Rectal smooth muscle tissue (tissue), 1 donor: ENCODE measurements at regions not wholly inside any gene's neighbourhood (a gene's known extent, or its start where the extent isn't known, plus 50 kb on each side); places are given as distances from the start of the nearest gene placed in this dataset.

ENCODE experiments used
- H3K27ac ChIP-seq: one replicate; pipeline ENCODE4 v1.7.0; 2013; ENCODE audit warnings: low read depth, low read length, inconsistent platforms
- H3K27me3 ChIP-seq: one replicate; pipeline ENCODE4 v1.7.0; 2013; ENCODE audit warnings: low read length; ENCODE audit not compliant: control insufficient read depth, insufficient read depth
- H3K36me3 ChIP-seq: one replicate; pipeline ENCODE4 v1.7.0; 2013; ENCODE audit warnings: low read length; ENCODE audit not compliant: control insufficient read depth, insufficient read depth
- H3K4me1 ChIP-seq: one replicate; pipeline ENCODE4 v1.7.0; 2013; ENCODE audit warnings: low read length; ENCODE audit not compliant: control insufficient read depth, insufficient read depth
- H3K4me3 ChIP-seq: one replicate; pipeline ENCODE4 v1.7.0; 2013; ENCODE audit warnings: low read length
- H3K9ac ChIP-seq: one replicate; pipeline ENCODE4 v1.7.0; 2013; ENCODE audit warnings: low read length

DNA sequence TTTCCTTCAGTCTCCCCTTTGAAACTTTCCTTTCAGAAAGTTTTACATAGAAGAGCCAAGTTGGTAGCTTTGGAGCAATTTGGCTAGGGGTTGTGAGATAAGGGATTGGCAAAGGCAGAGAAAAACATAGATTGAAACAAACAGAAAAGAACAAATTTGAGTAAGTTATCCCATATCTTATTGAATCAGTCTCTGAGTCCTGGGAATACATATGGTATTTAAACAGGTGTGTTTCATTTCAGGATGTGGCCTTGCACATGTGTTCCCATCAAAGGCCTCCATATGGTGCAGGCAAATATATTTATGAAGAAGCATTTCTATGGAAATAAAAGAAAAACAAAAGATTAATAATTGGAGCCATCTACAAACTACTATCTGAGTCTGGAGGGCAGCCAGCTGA lies 227.9 kb upstream of the ZFP42 start:
- H3K27ac ChIP-seq: no peak overlapping the region
- no peaks in the 10 kb centered on the region for H3K4me1 ChIP-seq
- no peak overlapping the region for H3K4me3 ChIP-seq
- H3K27me3 ChIP-seq: no peaks in the 10 kb centered on the region
- H3K36me3 ChIP-seq: no peaks in the 10 kb centered on the region
- H3K9ac ChIP-seq: no peak overlapping the region

DNA sequence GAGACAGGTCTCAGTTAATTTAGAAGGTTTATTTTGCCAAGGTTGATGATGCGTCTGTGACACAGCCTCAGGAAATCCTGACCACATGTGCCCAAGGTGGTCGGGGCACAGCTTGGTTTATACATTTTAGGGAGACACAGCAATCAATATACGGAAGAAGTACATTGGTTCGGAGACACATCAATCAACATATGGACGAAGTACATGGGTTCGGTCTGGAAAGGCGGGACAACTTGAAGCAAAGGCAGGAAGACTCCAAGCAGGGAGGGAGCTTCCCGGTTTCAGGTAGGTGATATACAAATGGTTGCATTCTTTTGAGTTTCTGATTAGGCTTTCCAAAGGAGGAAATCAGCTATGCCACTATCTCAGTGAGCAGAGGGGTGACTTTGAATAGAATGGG lies 225.2 kb upstream of the ZFP42 start:
- Histone ChIP-seq H3K27ac (no peak overlapping the region), H3K36me3 (no peaks in the 10 kb centered on the region), H3K9ac (no peak overlapping the region), H3K4me3 (no peak overlapping the region), H3K27me3 (no peaks in the 10 kb centered on the region), H3K4me1 (no peaks in the 10 kb centered on the region)

DNA sequence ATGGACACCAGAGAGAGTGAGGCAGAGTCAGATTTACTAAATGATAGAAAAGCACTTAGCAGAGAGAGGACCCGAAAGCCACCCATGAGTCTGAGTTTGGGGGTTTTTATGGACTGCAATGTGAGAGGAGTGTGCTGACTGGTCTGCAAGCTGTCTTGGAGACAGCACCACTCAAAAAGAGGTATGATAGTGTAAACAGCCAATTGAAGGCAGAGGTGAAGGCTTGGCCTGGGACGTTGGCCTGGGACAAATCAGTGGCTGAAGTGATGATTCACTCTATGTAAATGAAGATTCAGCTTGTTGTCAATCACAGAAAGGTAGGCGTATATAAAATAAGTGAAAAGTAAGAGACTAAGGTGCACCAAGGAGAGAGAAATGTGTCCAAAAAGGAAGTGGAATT lies 217.6 kb upstream of the ZFP42 start:
- H3K9ac ChIP-seq: no peak overlapping the region
- no peaks in the 10 kb centered on the region for H3K27me3 ChIP-seq
- no peak overlapping the region for H3K4me3 ChIP-seq
- no peaks in the 10 kb centered on the region for H3K4me1 ChIP-seq
- H3K36me3 ChIP-seq: no peaks in the 10 kb centered on the region
- H3K27ac ChIP-seq: no peak overlapping the region

DNA sequence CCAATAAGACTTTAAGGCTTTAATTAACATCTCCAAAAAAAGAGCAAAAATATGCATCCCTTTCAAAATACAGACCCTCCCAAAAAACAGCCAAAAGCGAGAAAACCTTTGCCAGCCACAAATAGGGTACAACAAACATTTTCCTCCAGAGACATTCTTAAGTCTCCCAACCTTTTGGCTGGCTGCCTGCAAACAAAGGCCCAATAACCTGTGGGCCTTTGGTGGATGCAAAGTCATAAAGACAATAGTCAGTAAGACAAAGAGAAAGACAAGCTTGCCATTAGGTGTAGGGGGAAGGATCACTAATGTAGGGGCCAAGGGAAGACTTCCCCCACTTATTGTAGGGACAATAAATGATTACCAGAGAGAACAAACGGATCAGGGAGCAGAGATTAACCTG lies 215.5 kb upstream of the ZFP42 start:
- H3K27ac ChIP-seq: no peak overlapping the region
- no peak overlapping the region for H3K9ac ChIP-seq
- H3K36me3 ChIP-seq: no peaks in the 10 kb centered on the region
- H3K27me3 ChIP-seq: no peaks in the 10 kb centered on the region
- H3K4me3 ChIP-seq: no peak overlapping the region
- no peaks in the 10 kb centered on the region for H3K4me1 ChIP-seq

DNA sequence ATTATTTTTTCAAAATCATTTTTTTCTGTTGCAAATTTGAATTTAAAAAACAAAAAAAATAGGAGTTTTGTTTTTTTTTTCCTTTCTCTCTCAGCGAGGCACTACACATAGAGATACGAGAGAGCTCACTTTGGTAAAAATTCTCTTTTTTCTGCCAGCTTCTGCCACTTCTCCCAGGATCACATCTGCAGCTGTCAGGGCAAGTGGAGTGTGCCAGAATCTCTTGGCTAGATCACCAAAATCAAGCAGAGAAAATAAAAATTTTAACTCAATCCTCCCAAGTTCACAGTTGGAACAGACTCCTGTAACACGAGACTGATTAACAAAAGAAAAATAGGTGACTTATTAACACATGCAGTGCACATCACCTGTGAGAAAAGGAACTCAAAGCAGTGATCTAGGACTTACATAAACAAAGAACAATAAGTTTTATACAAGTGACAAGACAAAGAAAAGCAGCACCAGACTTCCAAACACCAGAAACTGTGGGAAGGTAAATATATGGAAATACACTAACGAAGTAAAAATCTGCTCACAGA lies 213.2 kb upstream of the ZFP42 start:
- H3K4me3 ChIP-seq: no peak overlapping the region
- H3K36me3 ChIP-seq: no peaks in the 10 kb centered on the region
- H3K27ac ChIP-seq: no peak overlapping the region
- no peaks in the 10 kb centered on the region for H3K4me1 ChIP-seq
- no peak overlapping the region for H3K9ac ChIP-seq
- H3K27me3 ChIP-seq: no peaks in the 10 kb centered on the region

DNA sequence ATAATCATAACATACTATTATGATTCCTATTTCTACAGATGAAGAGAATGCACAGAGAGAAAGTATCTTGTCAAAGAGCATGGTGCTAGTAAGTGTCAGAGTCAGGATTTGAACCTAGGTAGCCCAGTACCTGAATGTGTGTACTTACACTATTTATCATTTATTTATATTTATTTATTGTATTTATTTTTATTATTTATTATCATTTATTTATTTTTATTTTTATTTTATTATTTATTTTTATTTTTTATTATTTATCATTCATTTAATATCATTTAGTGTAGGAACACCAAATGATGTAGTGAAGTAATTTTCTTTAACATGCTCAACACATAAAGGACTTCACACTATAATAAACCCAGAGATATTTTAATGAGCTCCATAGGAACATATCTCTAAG lies 209.4 kb upstream of the ZFP42 start:
- H3K9ac ChIP-seq: no peak overlapping the region
- no peak overlapping the region for H3K27ac ChIP-seq

DNA sequence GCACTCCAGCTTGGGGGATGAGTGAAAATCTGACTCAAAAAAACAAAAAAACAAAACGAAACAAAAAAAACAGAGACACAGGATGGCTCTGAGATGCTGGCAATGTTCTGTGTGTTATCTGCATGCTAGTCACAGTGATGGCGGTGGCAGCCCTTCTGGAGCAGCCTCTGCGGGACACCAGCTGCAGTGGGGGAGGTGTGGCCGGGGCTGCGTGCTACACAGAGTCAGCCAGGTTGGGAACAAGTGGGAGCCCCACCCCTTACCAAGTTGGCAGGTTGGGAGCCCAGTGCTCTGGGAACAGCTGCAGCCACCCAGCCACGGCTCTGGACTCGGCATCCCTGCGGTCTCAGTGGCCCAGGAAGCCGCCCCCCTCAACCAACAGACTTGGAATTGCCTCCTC lies 206.5 kb upstream of the ZFP42 start:
- Histone ChIP-seq H3K4me3 (no peak overlapping the region), H3K9ac (no peak overlapping the region), H3K27me3 (no peaks in the 10 kb centered on the region), H3K4me1 (no peaks in the 10 kb centered on the region), H3K36me3 (no peaks in the 10 kb centered on the region), H3K27ac (no peak overlapping the region)

More for the DNA sequence above, 209.4 kb upstream of the ZFP42 start:
- no peaks in the 10 kb centered on the region for H3K36me3 ChIP-seq
- no peak overlapping the region for H3K4me3 ChIP-seq
- no peaks in the 10 kb centered on the region for H3K27me3 ChIP-seq
- no peaks in the 10 kb centered on the region for H3K4me1 ChIP-seq

DNA sequence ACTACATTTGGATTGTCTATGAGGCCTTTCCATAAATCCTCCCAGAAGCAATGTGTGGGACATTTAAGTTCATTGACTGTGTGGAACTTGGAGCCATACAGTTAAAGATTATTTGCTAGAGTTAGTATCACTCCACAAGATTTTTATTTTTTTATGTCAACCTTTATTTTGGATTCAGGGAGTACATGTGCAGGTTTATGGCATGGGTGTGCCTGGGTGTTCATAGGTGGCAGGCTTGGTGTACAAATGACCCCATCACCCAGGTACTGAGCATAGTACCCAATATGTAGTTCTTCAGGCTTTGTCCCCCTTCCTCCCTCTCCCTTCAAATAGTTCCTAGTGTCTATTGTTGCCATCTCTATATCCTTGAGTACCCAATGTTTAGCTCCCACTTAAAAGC lies 199.8 kb upstream of the ZFP42 start:
- Histone ChIP-seq H3K4me3 (no peak overlapping the region), H3K4me1 (no peaks in the 10 kb centered on the region), H3K27ac (no peak overlapping the region), H3K27me3 (no peaks in the 10 kb centered on the region), H3K9ac (no peak overlapping the region), H3K36me3 (no peaks in the 10 kb centered on the region)

DNA sequence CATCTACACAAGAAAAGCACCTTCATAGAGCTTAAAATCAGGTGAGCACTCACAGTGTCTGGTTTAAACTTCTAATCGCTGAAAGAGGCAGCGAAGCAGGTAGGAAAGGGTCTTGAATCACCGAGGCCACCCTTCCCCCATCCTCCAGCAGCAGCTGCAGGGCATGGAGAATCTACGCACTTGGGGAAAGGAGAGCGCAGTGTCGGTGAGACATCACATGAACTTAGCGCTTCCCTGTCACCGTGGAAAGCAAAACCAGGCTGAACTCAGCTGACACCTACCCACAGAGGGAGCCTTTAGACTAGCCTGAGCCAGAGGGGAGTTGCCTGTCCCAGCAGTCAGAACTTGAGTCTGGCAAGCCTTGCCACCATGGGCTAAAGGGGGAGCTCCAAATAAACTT lies 197.2 kb upstream of the ZFP42 start:
- Histone ChIP-seq H3K36me3 (no peaks in the 10 kb centered on the region), H3K4me3 (no peak overlapping the region), H3K27me3 (no peaks in the 10 kb centered on the region), H3K4me1 (no peaks in the 10 kb centered on the region), H3K9ac (no peak overlapping the region), H3K27ac (no peak overlapping the region)

DNA sequence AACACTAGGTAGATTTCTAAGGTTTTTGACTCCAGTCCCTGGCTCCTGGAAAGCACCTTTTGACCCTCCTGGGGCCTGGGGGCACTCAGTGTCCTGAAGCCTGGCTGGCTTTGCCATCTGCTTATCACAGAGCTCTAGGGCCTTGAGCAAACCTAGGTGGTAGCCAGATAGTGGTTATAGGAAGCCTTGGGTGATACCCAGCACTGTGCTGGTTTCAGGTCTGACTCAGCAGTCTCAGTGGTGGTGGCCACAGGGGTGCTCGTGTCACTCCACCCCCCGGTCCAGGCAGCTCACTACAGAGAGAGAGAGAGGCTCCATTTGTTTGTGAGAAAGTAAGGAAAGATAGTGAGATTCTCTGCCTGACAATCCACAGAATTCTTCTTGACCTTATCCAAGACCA lies 195.8 kb upstream of the ZFP42 start:
- H3K27ac ChIP-seq: no peak overlapping the region
- H3K36me3 ChIP-seq: no peaks in the 10 kb centered on the region
- no peak overlapping the region for H3K9ac ChIP-seq
- no peak overlapping the region for H3K4me3 ChIP-seq
- H3K4me1 ChIP-seq: no peaks in the 10 kb centered on the region
- no peaks in the 10 kb centered on the region for H3K27me3 ChIP-seq

DNA sequence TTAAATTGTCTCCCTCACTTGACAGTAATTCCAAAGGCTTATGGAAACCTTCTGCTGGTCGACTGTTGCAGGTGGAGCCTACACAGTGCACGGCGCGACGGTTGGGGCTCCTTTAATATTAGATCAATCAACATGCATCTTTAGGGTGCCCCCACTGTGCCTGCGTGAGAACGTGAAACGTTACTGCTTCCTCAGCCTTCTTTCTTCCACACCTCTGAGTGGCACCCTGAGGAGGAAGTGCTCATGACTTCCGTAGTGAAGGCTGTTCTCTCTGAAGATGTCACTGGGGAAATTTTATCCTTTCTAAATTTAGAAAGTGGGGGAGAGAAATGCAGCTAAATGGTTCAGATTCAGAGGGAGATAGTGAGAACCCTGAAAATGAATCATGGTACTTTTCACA lies 184.0 kb upstream of the ZFP42 start:
- H3K27ac ChIP-seq: no peak overlapping the region
- H3K36me3 ChIP-seq: no peaks in the 10 kb centered on the region
- H3K9ac ChIP-seq: no peak overlapping the region
- no peaks in the 10 kb centered on the region for H3K27me3 ChIP-seq
- no peaks in the 10 kb centered on the region for H3K4me1 ChIP-seq
- H3K4me3 ChIP-seq: no peak overlapping the region

DNA sequence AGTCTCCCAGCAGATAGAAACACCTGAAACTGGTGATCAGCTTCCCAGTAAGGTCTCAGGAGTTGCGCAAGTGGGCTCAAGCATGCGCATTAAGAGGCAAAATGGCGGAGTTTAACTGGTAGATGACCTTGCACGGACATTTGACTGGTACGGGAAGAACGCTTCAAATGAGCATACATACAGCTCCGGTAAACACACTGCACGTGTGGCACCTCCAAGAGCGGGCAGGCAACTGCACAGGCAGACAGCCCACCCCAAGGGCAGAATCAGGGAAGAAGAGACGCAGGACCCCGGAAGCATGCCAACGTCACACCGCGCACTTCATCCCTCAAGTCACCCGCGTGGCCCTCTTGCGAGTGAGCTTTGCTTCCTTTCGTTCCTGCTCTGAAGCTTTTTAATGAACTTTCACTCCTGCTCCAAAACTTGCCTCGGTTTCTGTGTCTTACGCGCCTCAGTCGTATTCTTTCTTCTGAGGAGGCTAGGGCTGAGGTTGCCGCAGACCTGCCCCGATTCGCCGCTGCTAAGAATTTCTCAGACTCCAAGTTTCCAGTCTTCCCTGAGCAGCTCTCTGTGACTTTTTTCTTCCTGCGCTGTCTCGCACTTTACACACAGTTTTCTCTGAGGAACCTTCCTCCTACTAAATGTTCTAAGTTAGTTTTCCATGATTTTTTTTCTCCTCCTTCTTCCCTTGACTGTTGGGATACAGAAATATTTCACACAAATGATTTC lies 180.7 kb upstream of the ZFP42 start:
- Histone ChIP-seq H3K4me3 (no peak overlapping the region), H3K27ac (no peak overlapping the region)

DNA sequence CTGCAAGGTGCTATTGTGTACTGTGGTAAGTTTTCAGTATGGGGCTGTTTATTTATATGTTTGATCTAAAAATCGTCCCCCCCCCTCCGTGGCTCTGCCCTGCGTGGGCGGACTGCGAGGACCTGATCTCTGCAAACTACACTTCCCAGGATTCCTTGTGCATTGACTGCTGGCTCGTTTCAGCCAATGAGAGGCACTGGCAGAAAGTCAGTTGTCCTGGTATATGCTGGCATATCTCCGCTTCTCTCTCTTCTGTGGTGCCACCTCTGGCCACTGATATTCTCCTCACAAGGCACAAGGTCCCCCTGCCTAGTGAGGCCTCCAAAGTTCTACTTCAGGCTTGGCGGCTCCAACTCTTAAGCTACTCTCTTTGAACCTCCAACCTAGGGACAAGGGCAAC lies 168.8 kb upstream of the ZFP42 start:
- no peaks in the 10 kb centered on the region for H3K27me3 ChIP-seq
- H3K27ac ChIP-seq: no peak overlapping the region

More for the DNA sequence above, 180.7 kb upstream of the ZFP42 start:
- H3K36me3 ChIP-seq: no peaks in the 10 kb centered on the region
- no peaks in the 10 kb centered on the region for H3K27me3 ChIP-seq
- no peaks in the 10 kb centered on the region for H3K4me1 ChIP-seq
- no peak overlapping the region for H3K9ac ChIP-seq

More for the DNA sequence above, 168.8 kb upstream of the ZFP42 start:
- Histone ChIP-seq H3K4me1 (no peaks in the 10 kb centered on the region), H3K36me3 (no peaks in the 10 kb centered on the region), H3K4me3 (no peak overlapping the region), H3K9ac (no peak overlapping the region)
